Calu3 (cell line): ENCODE measurements at regions not wholly inside any gene's neighbourhood (a gene's known extent, or its start where the extent isn't known, plus 50 kb on each side); places are given as distances from the start of the nearest gene placed in this dataset.

Source experiments
- BruUV-seq: library from RNA; stranded (reverse); fragments of 400-500 nt; replicated peaks from 2 replicates; lab custom pipeline; 2021; lab: Mats Ljungman, UMichigan
- CTCF ChIA-PET: fragments of 300-600 bp; sonication (Branson Sonifier 250); formaldehyde crosslinking; loops from one replicate; lab custom pipeline; 2022; ENCODE audit warnings: antibody characterized with exemption; lab: Charles Lee
- DNase-seq: peaks from one replicate; pipeline ENCODE4 v3.0.0; 2022
- H3K27ac Mint-ChIP-seq: one replicate; pipeline ENCODE4 v1.8.0; 2022; ENCODE audit warnings: mixed read lengths; ENCODE audit not compliant: unreplicated experiment
- H3K27me3 Mint-ChIP-seq: one replicate; pipeline ENCODE4 v1.8.0; 2022; ENCODE audit warnings: mixed read lengths; ENCODE audit not compliant: unreplicated experiment
- H3K36me3 Mint-ChIP-seq: one replicate; pipeline ENCODE4 v1.8.0; 2022; ENCODE audit warnings: mild to moderate bottlenecking, moderate library complexity, mixed read lengths; ENCODE audit not compliant: insufficient read depth, unreplicated experiment
- H3K4me1 Mint-ChIP-seq: one replicate; pipeline ENCODE4 v1.8.0; 2022; ENCODE audit warnings: mild to moderate bottlenecking, low read depth, mixed read lengths; ENCODE audit not compliant: unreplicated experiment
- H3K4me3 Mint-ChIP-seq: one replicate; pipeline ENCODE4 v1.8.0; 2022; ENCODE audit warnings: mild to moderate bottlenecking, low read depth, moderate library complexity, mixed read lengths; ENCODE audit not compliant: unreplicated experiment
- H3K9me3 Mint-ChIP-seq: one replicate; pipeline ENCODE4 v1.8.0; 2022; ENCODE audit warnings: low read depth, mixed read lengths; ENCODE audit not compliant: unreplicated experiment
- intact Hi-C: fragments of 100-400 bp; cut with micrococcal nuclease; formaldehyde crosslinking; loops from one replicate; pipeline ENCODE4 v1.10.0; 2022; ENCODE audit not compliant: unreplicated experiment
- TF ChIP-seq, protein P1 (sequence below): fragments of 200-600 bp; IDR thresholded peaks from one replicate; pipeline ENCODE4 v1.8.0; 2022; ENCODE audit warnings: antibody characterized with exemption; ENCODE audit not compliant: unreplicated experiment

- H3K4me3 Mint-ChIP-seq, result no peak overlapping the region
- H3K9me3 Mint-ChIP-seq, result peaks cover 2% of the 10 kb centered on the region
- BruUV-seq, result no TSS peak
- peaks cover 11% of the 10 kb centered on the region for H3K27me3 Mint-ChIP-seq
- intact Hi-C loops, result no loop called here
- peaks cover 7% of the 10 kb centered on the region for H3K4me1 Mint-ChIP-seq
- CTCF ChIA-PET, result interaction anchor here (0.7 kb wide), 1 partner anchor 601 kb away, joined by 3 read pairs; no protein-coding TSS in a partner anchor
- no peak for DNase-seq
- no peaks in the 10 kb centered on the region for H3K36me3 Mint-ChIP-seq
- TF ChIP-seq, protein P1, sequence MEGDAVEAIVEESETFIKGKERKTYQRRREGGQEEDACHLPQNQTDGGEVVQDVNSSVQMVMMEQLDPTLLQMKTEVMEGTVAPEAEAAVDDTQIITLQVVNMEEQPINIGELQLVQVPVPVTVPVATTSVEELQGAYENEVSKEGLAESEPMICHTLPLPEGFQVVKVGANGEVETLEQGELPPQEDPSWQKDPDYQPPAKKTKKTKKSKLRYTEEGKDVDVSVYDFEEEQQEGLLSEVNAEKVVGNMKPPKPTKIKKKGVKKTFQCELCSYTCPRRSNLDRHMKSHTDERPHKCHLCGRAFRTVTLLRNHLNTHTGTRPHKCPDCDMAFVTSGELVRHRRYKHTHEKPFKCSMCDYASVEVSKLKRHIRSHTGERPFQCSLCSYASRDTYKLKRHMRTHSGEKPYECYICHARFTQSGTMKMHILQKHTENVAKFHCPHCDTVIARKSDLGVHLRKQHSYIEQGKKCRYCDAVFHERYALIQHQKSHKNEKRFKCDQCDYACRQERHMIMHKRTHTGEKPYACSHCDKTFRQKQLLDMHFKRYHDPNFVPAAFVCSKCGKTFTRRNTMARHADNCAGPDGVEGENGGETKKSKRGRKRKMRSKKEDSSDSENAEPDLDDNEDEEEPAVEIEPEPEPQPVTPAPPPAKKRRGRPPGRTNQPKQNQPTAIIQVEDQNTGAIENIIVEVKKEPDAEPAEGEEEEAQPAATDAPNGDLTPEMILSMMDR, result no peak
- no peak overlapping the region for H3K27ac Mint-ChIP-seq
Observed at GRCh38 chr11:93902921-93903320, 52.5 kb upstream of the VSTM5 start.

- intact Hi-C loops, result no loop called here
- CTCF ChIA-PET, result no interaction called here
- Mint-ChIP-seq H3K36me3 (no peaks in the 10 kb centered on the region), H3K4me1 (peaks cover 7% of the 10 kb centered on the region), H3K27ac (no peak overlapping the region), H3K9me3 (peaks cover 2% of the 10 kb centered on the region), H3K4me3 (no peak overlapping the region), H3K27me3 (peaks cover under 1% of the 10 kb centered on the region)
- TF ChIP-seq, protein P1, result no peak
- DNase-seq, result no peak
- no TSS peak for BruUV-seq
Observed at GRCh38 chr11:93903989-93904388, 53.6 kb upstream of the VSTM5 start.

GRCh38 chr11:93904716-93905115, 54.3 kb upstream of the VSTM5 start:
- H3K27me3 Mint-ChIP-seq, result no peaks in the 10 kb centered on the region

GRCh38 chr11:93905384-93905783, 55.0 kb upstream of the VSTM5 start:
- peaks cover 2% of the 10 kb centered on the region for H3K9me3 Mint-ChIP-seq
- intact Hi-C loops, result no loop called here
- no peak overlapping the region for H3K27ac Mint-ChIP-seq
- H3K27me3 Mint-ChIP-seq, result no peaks in the 10 kb centered on the region
- CTCF ChIA-PET, result no interaction called here
- H3K4me1 Mint-ChIP-seq, result peaks cover 7% of the 10 kb centered on the region
- no peak overlapping the region for H3K4me3 Mint-ChIP-seq
- no TSS peak for BruUV-seq
- no peaks in the 10 kb centered on the region for H3K36me3 Mint-ChIP-seq
- no peak for DNase-seq
- TF ChIP-seq, protein P1, result no peak

More at GRCh38 chr11:93904716-93905115, 54.3 kb upstream of the VSTM5 start:
- TF ChIP-seq, protein P1, result no peak
- Mint-ChIP-seq H3K4me3 (no peak overlapping the region), H3K27ac (no peak overlapping the region), H3K4me1 (peaks cover 7% of the 10 kb centered on the region), H3K36me3 (no peaks in the 10 kb centered on the region), H3K9me3 (peaks cover 2% of the 10 kb centered on the region)
- CTCF ChIA-PET, result no interaction called here
- BruUV-seq, result no TSS peak
- intact Hi-C loops, result no loop called here
- DNase-seq, result no peak
